CMK (cell line): ENCODE measurements at regions not wholly inside any gene's neighbourhood (a gene's known extent, or its start where the extent isn't known, plus 50 kb on each side); places are given as distances from the start of the nearest gene placed in this dataset.
"Not testable (repeated sequence)": the region's sequence is repeated elsewhere in the genome, so short reads cannot be mapped to it uniquely, and the experiment has no call there.

ENCODE experiments used
- DNase-seq: peaks from one replicate; pipeline ENCODE4 v3.0.0-alpha.2; 2010; ENCODE audit warnings: low read depth

- not testable (repeated sequence) for DNase-seq
Measured at GRCh38 chr7:32816409-32816948, 75.1 kb downstream of the KBTBD2 start.

- DNase-seq: not testable (repeated sequence)
Measured at GRCh38 chr7:32814779-32815178, 76.8 kb downstream of the KBTBD2 start.

GRCh38 chr7:32809871-32810270 lies 81.7 kb downstream of the KBTBD2 start:
- no peak for DNase-seq

- no peak for DNase-seq
Measured at GRCh38 chr7:32809347-32809746, 82.2 kb downstream of the KBTBD2 start.

- no peak for DNase-seq
Measured at GRCh38 chr7:32803406-32804141, 88.0 kb downstream of the KBTBD2 start.

- DNase-seq: no peak
Measured at GRCh38 chr7:32802305-32802910, 89.2 kb downstream of the KBTBD2 start.

GRCh38 chr7:32793053-32793452 lies 98.5 kb downstream of the KBTBD2 start:
- DNase-seq: not testable (repeated sequence)

GRCh38 chr7:32790766-32791430 lies 100.7 kb downstream of the KBTBD2 start:
- DNase-seq: not testable (repeated sequence)

GRCh38 chr7:32789266-32789665 lies 102.3 kb downstream of the KBTBD2 start:
- not testable (repeated sequence) for DNase-seq

- DNase-seq: not testable (repeated sequence)
Measured at GRCh38 chr7:32788174-32788573, 103.4 kb downstream of the KBTBD2 start.

- not testable (repeated sequence) for DNase-seq
Measured at GRCh38 chr7:32785365-32785944, 106.1 kb downstream of the KBTBD2 start.

- not testable (repeated sequence) for DNase-seq
Measured at GRCh38 chr7:32779895-32780294, 111.7 kb downstream of the KBTBD2 start.

- no peak for DNase-seq
Measured at GRCh38 chr7:32779167-32779566, 112.4 kb downstream of the KBTBD2 start.

- DNase-seq: not testable (repeated sequence)
Measured at GRCh38 chr7:32777041-32777666, 114.4 kb downstream of the KBTBD2 start.

- DNase-seq: not testable (repeated sequence)
Measured at GRCh38 chr7:32776318-32776717, 115.2 kb downstream of the KBTBD2 start.

GRCh38 chr7:32775809-32776208 lies 115.8 kb downstream of the KBTBD2 start:
- DNase-seq: not testable (repeated sequence)

GRCh38 chr7:32774541-32774951 lies 117.0 kb downstream of the KBTBD2 start:
- DNase-seq: no peak

- DNase-seq: not testable (repeated sequence)
Measured at GRCh38 chr7:32768866-32769510, 122.6 kb downstream of the KBTBD2 start.

GRCh38 chr7:32768338-32768737 lies 123.2 kb downstream of the KBTBD2 start:
- not testable (repeated sequence) for DNase-seq

- DNase-seq: not testable (repeated sequence)
Measured at GRCh38 chr7:32765649-32766251, 125.8 kb downstream of the KBTBD2 start.

- DNase-seq: no peak
Measured at GRCh38 chr7:32765185-32765584, 126.4 kb downstream of the KBTBD2 start.
